ENCODE measurements at regions not wholly inside any gene's neighbourhood (a gene's known extent, or its start where the extent isn't known, plus 50 kb on each side); places are given as distances from the start of the nearest gene placed in this dataset.

- no peaks in the 10 kb centered on the region for H3K9me3 ChIP-seq (replicated peaks; ENCODE audit: low read length)
- no peaks in the 10 kb centered on the region for H3K36me3 ChIP-seq (ENCODE audit: insufficient read depth, low read length)
- no peak overlapping the region for H3K9ac ChIP-seq (ENCODE audit: low read depth, low read length)
- no peaks in the 10 kb centered on the region for H3K4me1 ChIP-seq (ENCODE audit: control insufficient read depth, insufficient read depth, low read length)
- no peak overlapping the region for H3K4me3 ChIP-seq (ENCODE audit: low read length)
- no peaks in the 10 kb centered on the region for H3K27me3 ChIP-seq (ENCODE audit: control insufficient read depth, insufficient read depth, low read length)
- no peak overlapping the region for H3K4me2 ChIP-seq (ENCODE audit: low read length)
Observed at GRCh38 chr2:198339116-198339515, 534.7 kb downstream of the PLCL1 start.

GRCh38 chr2:198337368-198337767 is 533.0 kb downstream of the PLCL1 start:
- H3K4me3 ChIP-seq (ENCODE audit: low read length): no peak overlapping the region
- no peaks in the 10 kb centered on the region for H3K9me3 ChIP-seq (replicated peaks; ENCODE audit: low read length)
- H3K4me1 ChIP-seq (ENCODE audit: control insufficient read depth, insufficient read depth, low read length): no peaks in the 10 kb centered on the region
- no peak overlapping the region for H3K9ac ChIP-seq (ENCODE audit: low read depth, low read length)
- H3K36me3 ChIP-seq (ENCODE audit: insufficient read depth, low read length): no peaks in the 10 kb centered on the region
- H3K27me3 ChIP-seq (ENCODE audit: control insufficient read depth, insufficient read depth, low read length): no peaks in the 10 kb centered on the region
- no peak overlapping the region for H3K4me2 ChIP-seq (ENCODE audit: low read length)

GRCh38 chr2:198328454-198328853 is 524.1 kb downstream of the PLCL1 start:
- Histone ChIP-seq H3K9me3 (replicated peaks; ENCODE audit: low read length) (no peaks in the 10 kb centered on the region), H3K4me2 (ENCODE audit: low read length) (no peak overlapping the region), H3K36me3 (ENCODE audit: insufficient read depth, low read length) (no peaks in the 10 kb centered on the region), H3K4me3 (ENCODE audit: low read length) (no peak overlapping the region), H3K9ac (ENCODE audit: low read depth, low read length) (no peak overlapping the region), H3K4me1 (ENCODE audit: control insufficient read depth, insufficient read depth, low read length) (peaks cover 6% of the 10 kb centered on the region), H3K27me3 (ENCODE audit: control insufficient read depth, insufficient read depth, low read length) (no peaks in the 10 kb centered on the region)

- no peaks in the 10 kb centered on the region for H3K9me3 ChIP-seq (replicated peaks; ENCODE audit: low read length)
- H3K36me3 ChIP-seq (ENCODE audit: insufficient read depth, low read length): no peaks in the 10 kb centered on the region
- no peak overlapping the region for H3K9ac ChIP-seq (ENCODE audit: low read depth, low read length)
- no peak overlapping the region for H3K4me2 ChIP-seq (ENCODE audit: low read length)
- H3K4me3 ChIP-seq (ENCODE audit: low read length): no peak overlapping the region
- peaks cover 6% of the 10 kb centered on the region for H3K4me1 ChIP-seq (ENCODE audit: control insufficient read depth, insufficient read depth, low read length)
- no peaks in the 10 kb centered on the region for H3K27me3 ChIP-seq (ENCODE audit: control insufficient read depth, insufficient read depth, low read length)
Observed at GRCh38 chr2:198327526-198327925, 523.1 kb downstream of the PLCL1 start.

GRCh38 chr2:198326431-198326830 is 522.0 kb downstream of the PLCL1 start:
- Histone ChIP-seq H3K4me3 (ENCODE audit: low read length) (no peak overlapping the region), H3K36me3 (ENCODE audit: insufficient read depth, low read length) (no peaks in the 10 kb centered on the region), H3K4me1 (ENCODE audit: control insufficient read depth, insufficient read depth, low read length) (peaks cover 6% of the 10 kb centered on the region), H3K9ac (ENCODE audit: low read depth, low read length) (no peak overlapping the region), H3K9me3 (replicated peaks; ENCODE audit: low read length) (no peaks in the 10 kb centered on the region), H3K27me3 (ENCODE audit: control insufficient read depth, insufficient read depth, low read length) (no peaks in the 10 kb centered on the region), H3K4me2 (ENCODE audit: low read length) (no peak overlapping the region)

- Histone ChIP-seq H3K36me3 (ENCODE audit: insufficient read depth, low read length) (no peaks in the 10 kb centered on the region), H3K9me3 (replicated peaks; ENCODE audit: low read length) (no peaks in the 10 kb centered on the region), H3K4me1 (ENCODE audit: control insufficient read depth, insufficient read depth, low read length) (peaks cover 6% of the 10 kb centered on the region), H3K4me3 (ENCODE audit: low read length) (no peak overlapping the region), H3K4me2 (ENCODE audit: low read length) (no peak overlapping the region), H3K9ac (ENCODE audit: low read depth, low read length) (no peak overlapping the region), H3K27me3 (ENCODE audit: control insufficient read depth, insufficient read depth, low read length) (no peaks in the 10 kb centered on the region)
Observed at GRCh38 chr2:198325359-198325758, 521.0 kb downstream of the PLCL1 start.

- no peak overlapping the region for H3K4me2 ChIP-seq (ENCODE audit: low read length)
- no peaks in the 10 kb centered on the region for H3K27me3 ChIP-seq (ENCODE audit: control insufficient read depth, insufficient read depth, low read length)
- H3K9me3 ChIP-seq (replicated peaks; ENCODE audit: low read length): no peaks in the 10 kb centered on the region
- no peaks in the 10 kb centered on the region for H3K36me3 ChIP-seq (ENCODE audit: insufficient read depth, low read length)
- H3K9ac ChIP-seq (ENCODE audit: low read depth, low read length): no peak overlapping the region
- peaks cover 6% of the 10 kb centered on the region for H3K4me1 ChIP-seq (ENCODE audit: control insufficient read depth, insufficient read depth, low read length)
- H3K4me3 ChIP-seq (ENCODE audit: low read length): no peak overlapping the region
Observed at GRCh38 chr2:198324071-198324470, 519.7 kb downstream of the PLCL1 start.

GRCh38 chr2:198322275-198322674 is 517.9 kb downstream of the PLCL1 start:
- H3K4me1 ChIP-seq (ENCODE audit: control insufficient read depth, insufficient read depth, low read length): peaks cover 6% of the 10 kb centered on the region
- H3K36me3 ChIP-seq (ENCODE audit: insufficient read depth, low read length): no peaks in the 10 kb centered on the region
- no peak overlapping the region for H3K4me3 ChIP-seq (ENCODE audit: low read length)
- no peak overlapping the region for H3K4me2 ChIP-seq (ENCODE audit: low read length)
- no peak overlapping the region for H3K9ac ChIP-seq (ENCODE audit: low read depth, low read length)
- no peaks in the 10 kb centered on the region for H3K27me3 ChIP-seq (ENCODE audit: control insufficient read depth, insufficient read depth, low read length)
- no peaks in the 10 kb centered on the region for H3K9me3 ChIP-seq (replicated peaks; ENCODE audit: low read length)

- Histone ChIP-seq H3K4me2 (ENCODE audit: low read length) (no peak overlapping the region), H3K9me3 (replicated peaks; ENCODE audit: low read length) (no peaks in the 10 kb centered on the region), H3K4me3 (ENCODE audit: low read length) (no peak overlapping the region), H3K9ac (ENCODE audit: low read depth, low read length) (no peak overlapping the region), H3K4me1 (ENCODE audit: control insufficient read depth, insufficient read depth, low read length) (peaks cover 3% of the 10 kb centered on the region), H3K36me3 (ENCODE audit: insufficient read depth, low read length) (no peaks in the 10 kb centered on the region), H3K27me3 (ENCODE audit: control insufficient read depth, insufficient read depth, low read length) (no peaks in the 10 kb centered on the region)
Observed at GRCh38 chr2:198321522-198322088, 517.2 kb downstream of the PLCL1 start.

GRCh38 chr2:198316852-198317396 is 512.5 kb downstream of the PLCL1 start:
- H3K4me3 ChIP-seq (ENCODE audit: low read length): no peak overlapping the region
- H3K36me3 ChIP-seq (ENCODE audit: insufficient read depth, low read length): no peaks in the 10 kb centered on the region
- H3K4me2 ChIP-seq (ENCODE audit: low read length): no peak overlapping the region
- H3K4me1 ChIP-seq (ENCODE audit: control insufficient read depth, insufficient read depth, low read length): no peaks in the 10 kb centered on the region
- no peaks in the 10 kb centered on the region for H3K27me3 ChIP-seq (ENCODE audit: control insufficient read depth, insufficient read depth, low read length)
- H3K9ac ChIP-seq (ENCODE audit: low read depth, low read length): no peak overlapping the region
- H3K9me3 ChIP-seq (replicated peaks; ENCODE audit: low read length): no peaks in the 10 kb centered on the region

GRCh38 chr2:198315791-198316630 is 511.6 kb downstream of the PLCL1 start:
- Histone ChIP-seq H3K9me3 (replicated peaks; ENCODE audit: low read length) (no peaks in the 10 kb centered on the region), H3K36me3 (ENCODE audit: insufficient read depth, low read length) (no peaks in the 10 kb centered on the region), H3K27me3 (ENCODE audit: control insufficient read depth, insufficient read depth, low read length) (no peaks in the 10 kb centered on the region), H3K4me3 (ENCODE audit: low read length) (no peak overlapping the region), H3K9ac (ENCODE audit: low read depth, low read length) (no peak overlapping the region), H3K4me2 (ENCODE audit: low read length) (no peak overlapping the region), H3K4me1 (ENCODE audit: control insufficient read depth, insufficient read depth, low read length) (no peaks in the 10 kb centered on the region)

Data from skeletal muscle satellite cell (primary cell).